Esophagus squamous epithelium (tissue), 5 donors: ENCODE measurements at regions not wholly inside any gene's neighbourhood (a gene's known extent, or its start where the extent isn't known, plus 50 kb on each side); places are given as distances from the start of the nearest gene placed in this dataset.
A peak's percentile ranks its signal among the peaks of the same experiment; 100 is the strongest.
"Not testable (repeated sequence)": the region's sequence is repeated elsewhere in the genome, so short reads cannot be mapped to it uniquely, and the experiment has no call there.

Experiments
- DNase-seq: peaks from one replicate; lab custom pipeline; 2025; lab: John Stamatoyannopoulos, UW
- H3K27ac ChIP-seq, 4 donors: fragments of 200-600 bp; sonication (generic); one replicate each; pipeline ENCODE4 v1.5.1; 2016 to 2019; ENCODE audit warnings: mild to moderate bottlenecking in 1 of 4
- H3K27me3 ChIP-seq, 4 donors: fragments of 200-600 bp; sonication (generic); 1 replicate in 3 of 4; 2 replicates in 1 of 4; pipeline versions ENCODE4 v1.5.1 to v1.6.0; 2017 to 2021; ENCODE audit warnings: antibody characterized with exemption in 1 of 4
- H3K36me3 ChIP-seq, 3 donors: fragments of 200-600 bp; sonication (generic); one replicate each; pipeline ENCODE4 v1.5.1; 2016 to 2019
- H3K4me1 ChIP-seq, 3 donors: fragments of 200-600 bp; sonication (generic); one replicate each; pipeline ENCODE4 v1.5.1; 2017 to 2019
- H3K4me3 ChIP-seq, 4 donors: fragments of 200-600 bp; sonication (generic); 1 replicate in 3 of 4; 2 replicates in 1 of 4; pipeline ENCODE4 v1.5.1; 2016 to 2019; ENCODE audit warnings: mild to moderate bottlenecking in 2 of 4, moderate library complexity in 1 of 4
- H3K9me3 ChIP-seq, 3 donors: fragments of 200-600 bp; sonication (generic); one replicate each; pipeline ENCODE4 v1.5.1; 2016 to 2019
- POLR2A ChIP-seq, 4 donors: fragments of 450-650 bp; IDR thresholded peaks; one replicate each; pipeline ENCODE4 v1.6.1; 2017; ENCODE audit warnings: antibody characterized with exemption in 4 of 4, mild to moderate bottlenecking in 4 of 4, moderate library complexity in 3 of 4
- WGBS, 2 donors: methylation state at CpG; one replicate each; pipeline ENCODE4 v1.1.5; 2018; 5-methylcytosine and 5-hydroxymethylcytosine counted together
- intact Hi-C: fragments of 100-400 bp; cut with DNase I; formaldehyde crosslinking; loops from one replicate; pipeline ENCODE4 v1.15.0; 2022
- TF ChIP-seq, protein P1 (sequence below), 6 experiments: fragments of 450-650 bp in 4 of 6; fragments of 200-600 bp in 2 of 6; sonication (generic) in 2 of 6; IDR thresholded peaks; one replicate each; pipeline ENCODE4 v1.5.1; 2016 to 2019; ENCODE audit warnings: antibody characterized with exemption in 6 of 6, mild to moderate bottlenecking in 4 of 6, moderate library complexity in 4 of 6
- donor health status: DM: yes; HTN: yes; CAD: no.

DNA sequence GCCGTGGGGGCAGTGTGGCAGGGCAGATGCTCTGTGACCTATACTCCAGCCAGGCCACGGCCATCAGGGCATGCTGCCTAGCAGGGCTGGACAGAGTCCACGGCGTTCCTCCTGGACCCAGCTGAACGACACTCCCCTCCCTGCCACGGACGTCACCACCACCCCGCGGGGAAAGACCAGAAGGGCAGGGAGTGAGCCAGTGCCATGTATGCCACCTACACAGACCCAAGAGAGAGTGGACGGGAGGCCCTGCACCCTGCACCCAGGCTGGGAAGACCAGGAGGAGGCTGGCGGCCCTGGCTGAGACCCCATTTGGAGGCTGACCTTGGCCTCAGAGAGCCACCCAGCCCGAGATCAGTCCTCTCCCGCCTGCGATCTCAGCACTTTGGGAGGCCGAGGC, 101.9 kb downstream of the FAM53A start:
- no peaks in the 10 kb centered on the region for H3K36me3 ChIP-seq
- H3K9me3 ChIP-seq: no peaks in the 10 kb centered on the region
- H3K27ac ChIP-seq: no peak overlapping the region
- peaks cover 9 to 27% (median 14%) of the 10 kb centered on the region in 3 donors for H3K4me1 ChIP-seq
- DNase-seq: no peak
- no peak overlapping the region for H3K4me3 ChIP-seq
- intact Hi-C loops: no loop called here
- TF ChIP-seq, protein P1, sequence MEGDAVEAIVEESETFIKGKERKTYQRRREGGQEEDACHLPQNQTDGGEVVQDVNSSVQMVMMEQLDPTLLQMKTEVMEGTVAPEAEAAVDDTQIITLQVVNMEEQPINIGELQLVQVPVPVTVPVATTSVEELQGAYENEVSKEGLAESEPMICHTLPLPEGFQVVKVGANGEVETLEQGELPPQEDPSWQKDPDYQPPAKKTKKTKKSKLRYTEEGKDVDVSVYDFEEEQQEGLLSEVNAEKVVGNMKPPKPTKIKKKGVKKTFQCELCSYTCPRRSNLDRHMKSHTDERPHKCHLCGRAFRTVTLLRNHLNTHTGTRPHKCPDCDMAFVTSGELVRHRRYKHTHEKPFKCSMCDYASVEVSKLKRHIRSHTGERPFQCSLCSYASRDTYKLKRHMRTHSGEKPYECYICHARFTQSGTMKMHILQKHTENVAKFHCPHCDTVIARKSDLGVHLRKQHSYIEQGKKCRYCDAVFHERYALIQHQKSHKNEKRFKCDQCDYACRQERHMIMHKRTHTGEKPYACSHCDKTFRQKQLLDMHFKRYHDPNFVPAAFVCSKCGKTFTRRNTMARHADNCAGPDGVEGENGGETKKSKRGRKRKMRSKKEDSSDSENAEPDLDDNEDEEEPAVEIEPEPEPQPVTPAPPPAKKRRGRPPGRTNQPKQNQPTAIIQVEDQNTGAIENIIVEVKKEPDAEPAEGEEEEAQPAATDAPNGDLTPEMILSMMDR (IDR thresholded peaks at IDR 0.05): no peak
- TF ChIP-seq POLR2A (IDR thresholded peaks at IDR 0.05): no peak
- H3K27me3 ChIP-seq: peaks cover 0 to 17% (median 0%) of the 10 kb centered on the region in 4 donors
- 70 to 84% methylated on average over 2 to 10 of the region's 15 CpGs for WGBS, 2 donors

- peak; percentile 76 for DNase-seq
- H3K4me3 ChIP-seq, H3K9me3 ChIP-seq, intact Hi-C loops, H3K36me3 ChIP-seq: not testable (repeated sequence)
- peaks cover 9 to 27% (median 14%) of the 10 kb centered on the region in 3 donors for H3K4me1 ChIP-seq
- H3K27ac ChIP-seq: peak overlapping the region in 3 of 4 donors; percentile 30 to 60 (median 42)
- H3K27me3 ChIP-seq: peaks cover 0 to 17% (median 0%) of the 10 kb centered on the region in 4 donors
- 37 to 41% methylated on average over 6 to 10 of the region's 15 CpGs for WGBS, 2 donors
These were observed 102.8 kb downstream of the FAM53A start for GRCh38 chr4:1581164-1581894.

GRCh38 chr4:1580692-1581012, 103.5 kb downstream of the FAM53A start:
- H3K27ac ChIP-seq: peak overlapping the region in 3 of 4 donors; percentile 79 to 96 (median 92)
- H3K27me3 ChIP-seq: peaks cover 0 to 17% (median 0%) of the 10 kb centered on the region in 4 donors
- H3K4me3 ChIP-seq: peak overlapping the region in 2 of 4 donors; percentile 74 to 88
- H3K36me3 ChIP-seq, DNase-seq, intact Hi-C loops, H3K9me3 ChIP-seq: not testable (repeated sequence)
- H3K4me1 ChIP-seq: peaks cover 9 to 27% (median 14%) of the 10 kb centered on the region in 3 donors
- WGBS, 2 donors: no CpG with 5 or more reads among the region's 16 CpGs

DNA sequence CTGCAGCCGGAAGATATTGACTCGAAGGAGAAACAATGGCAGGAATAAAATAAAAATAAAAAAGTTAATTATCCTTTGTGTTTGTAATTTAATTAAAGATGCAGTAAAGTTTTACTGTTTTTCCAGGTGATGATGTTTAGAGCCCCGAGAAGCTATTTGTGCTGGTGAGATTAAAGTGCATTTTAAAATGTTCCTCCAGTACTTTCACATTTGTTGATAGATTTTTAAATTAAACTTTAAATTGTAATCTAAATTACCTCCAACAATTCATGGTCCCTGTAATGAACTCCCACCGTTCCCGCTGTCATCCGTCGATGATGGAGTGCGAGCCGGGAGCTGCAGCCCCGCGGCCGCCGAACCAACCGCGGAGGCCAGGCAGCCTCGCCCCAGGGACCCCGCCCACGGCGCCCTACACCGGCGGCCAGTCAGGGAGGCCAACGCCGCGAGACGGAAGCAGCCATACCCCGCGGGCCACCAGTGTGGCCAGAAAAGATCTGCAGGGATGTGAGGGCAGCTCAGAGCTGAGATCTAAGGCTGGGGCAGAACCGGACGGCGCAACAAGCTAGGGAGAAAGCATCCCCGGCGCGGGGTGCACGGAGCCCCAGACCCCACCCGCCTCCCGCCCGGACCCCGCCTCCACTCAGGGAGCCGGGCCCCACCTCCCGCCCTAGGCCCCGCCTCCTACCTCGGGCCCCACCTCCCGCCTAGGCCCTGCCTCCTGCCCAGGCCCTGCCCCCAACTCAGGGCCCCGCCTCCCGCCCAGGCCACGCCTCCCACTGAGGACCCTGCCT, 104.0 kb downstream of the FAM53A start:
- Histone ChIP-seq H3K27me3 (peaks cover 0 to 17% (median 0%) of the 10 kb centered on the region in 4 donors), H3K9me3 (no peaks in the 10 kb centered on the region), H3K36me3 (no peaks in the 10 kb centered on the region), H3K27ac (peak overlapping the region; percentile 78 to 96 (median 86)), H3K4me3 (peak overlapping the region; percentile 53 to 88 (median 64)), H3K4me1 (peaks cover 9 to 27% (median 14%) of the 10 kb centered on the region in 3 donors)
- 1 to 3% methylated on average over 7 of the region's 46 CpGs for WGBS, 2 donors
- peak in 2 of 4 donors; percentile 19 to 69 for TF ChIP-seq POLR2A (IDR thresholded peaks at IDR 0.05)
- TF ChIP-seq, protein P1 (IDR thresholded peaks at IDR 0.05): no peak
- DNase-seq: peak; percentile 71
- intact Hi-C loops: no loop called here

GRCh38 chr4:1579001-1579900, 104.9 kb downstream of the FAM53A start:
- no peaks in the 10 kb centered on the region for H3K9me3 ChIP-seq
- H3K4me1 ChIP-seq: peaks cover 9 to 27% (median 14%) of the 10 kb centered on the region in 3 donors
- peak overlapping the region; percentile 53 to 88 (median 64) for H3K4me3 ChIP-seq
- H3K27ac ChIP-seq: peak overlapping the region; percentile 78 to 96 (median 86)
- peak in 2 of 4 donors; percentile 16 to 59 for TF ChIP-seq POLR2A (IDR thresholded peaks at IDR 0.05)
- TF ChIP-seq, protein P1 (IDR thresholded peaks at IDR 0.05): peak; percentile 49 to 73 (median 52)
- peaks cover 0 to 17% (median 0%) of the 10 kb centered on the region in 4 donors for H3K27me3 ChIP-seq
- no peaks in the 10 kb centered on the region for H3K36me3 ChIP-seq
- intact Hi-C loops: no loop called here
- DNase-seq: peak; percentile 31
- 0% methylated on average over 13 of the region's 91 CpGs for WGBS, 2 donors
